HG03457 (cell line): ENCODE measurements at regions not wholly inside any gene's neighbourhood (a gene's known extent, or its start where the extent isn't known, plus 50 kb on each side); places are given as distances from the start of the nearest gene placed in this dataset.

ENCODE experiments used
- ATAC-seq: cut with Tn5 transposase; IDR thresholded peaks from one replicate; pipeline ENCODE4 v1.9.1; 2021; ENCODE audit warnings: moderate number of reproducible peaks; ENCODE audit not compliant: unreplicated experiment

DNA sequence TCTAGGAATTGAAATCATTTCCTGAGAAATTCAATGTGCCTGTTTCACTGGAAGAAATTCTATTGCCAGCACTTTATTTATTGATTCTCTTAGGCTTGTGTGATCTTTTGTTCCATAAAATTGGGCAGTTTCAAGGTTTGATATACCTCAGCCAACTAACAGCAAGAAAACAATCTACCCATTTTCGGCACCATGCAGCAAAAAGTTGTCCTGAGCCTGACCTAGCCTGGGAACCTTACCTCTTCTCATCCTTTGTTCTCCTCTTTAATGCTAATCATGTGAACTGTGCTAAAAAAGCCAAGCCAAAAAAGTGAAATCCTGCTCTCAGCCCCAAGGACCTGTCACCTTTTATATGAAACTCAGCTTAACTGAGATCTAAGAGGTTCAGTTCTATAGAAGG lies 477.3 kb downstream of the SUCLA2 start:
- no peak for ATAC-seq

- no peak for ATAC-seq
Observed at GRCh38 chr13:47521890-47522487, 479.1 kb downstream of the SUCLA2 start.

DNA sequence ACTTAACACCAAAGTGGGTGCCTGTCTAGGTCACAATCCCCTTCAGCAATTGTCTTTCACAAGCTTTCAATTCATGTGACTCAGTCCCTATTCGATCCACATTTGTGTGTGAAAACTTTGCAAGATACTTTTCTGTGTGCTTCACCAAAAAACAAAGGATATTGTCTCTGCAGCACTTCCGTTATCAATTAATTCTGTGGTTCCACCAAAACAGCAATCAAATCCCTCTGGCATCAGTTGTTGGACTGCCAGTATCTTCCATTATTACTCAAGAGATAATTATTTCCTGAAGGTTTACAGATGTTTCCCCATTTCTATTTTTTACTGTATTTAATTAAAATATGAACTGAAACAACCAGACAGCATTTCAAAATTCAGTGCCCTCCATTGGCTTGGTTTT lies 481.4 kb downstream of the SUCLA2 start:
- no peak for ATAC-seq

DNA sequence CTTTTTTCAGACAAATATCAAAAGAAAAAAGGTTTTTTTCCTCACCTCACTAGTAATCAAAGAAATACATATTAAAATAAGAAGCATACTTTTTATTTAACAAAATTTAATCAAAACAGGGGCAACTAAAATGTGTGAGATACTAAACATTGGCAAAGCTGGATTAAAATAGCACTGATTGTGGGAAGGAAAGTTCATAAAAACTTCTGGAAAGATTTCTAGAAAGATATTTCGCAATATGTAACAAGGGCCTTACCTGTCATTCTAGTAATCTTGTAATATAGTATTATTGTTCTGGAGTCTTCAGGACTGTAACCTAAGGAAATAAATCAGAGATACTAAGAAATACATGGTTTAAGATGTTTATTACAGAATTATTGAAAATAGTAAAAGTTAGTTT lies 482.5 kb downstream of the SUCLA2 start:
- no peak for ATAC-seq

- no peak for ATAC-seq
Observed at GRCh38 chr13:47511647-47512046, 489.4 kb downstream of the SUCLA2 start.

GRCh38 chr13:47508527-47509228 lies 492.4 kb downstream of the SUCLA2 start:
- ATAC-seq: no peak

DNA sequence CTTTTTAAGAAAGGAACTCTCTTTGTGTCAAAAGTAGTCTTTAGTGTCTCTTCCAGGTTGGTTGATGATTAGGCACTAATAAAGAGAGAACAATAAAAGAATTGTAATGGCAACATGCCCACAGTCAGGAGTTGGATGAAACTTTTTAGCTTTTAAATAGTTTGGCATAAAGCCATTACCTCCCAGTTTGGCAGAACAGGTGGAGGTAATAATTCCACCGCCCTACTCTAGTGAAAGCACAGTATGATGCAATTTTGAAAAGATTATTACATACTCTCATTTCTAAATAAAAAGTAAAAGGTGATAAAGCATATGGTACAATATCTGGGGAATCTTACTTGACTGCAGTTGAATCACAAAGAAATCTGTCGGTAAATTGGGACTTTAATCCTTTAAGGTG lies 497.6 kb downstream of the SUCLA2 start:
- no peak for ATAC-seq

GRCh38 chr13:47502166-47502565 lies 498.9 kb downstream of the SUCLA2 start:
- no peak for ATAC-seq

DNA sequence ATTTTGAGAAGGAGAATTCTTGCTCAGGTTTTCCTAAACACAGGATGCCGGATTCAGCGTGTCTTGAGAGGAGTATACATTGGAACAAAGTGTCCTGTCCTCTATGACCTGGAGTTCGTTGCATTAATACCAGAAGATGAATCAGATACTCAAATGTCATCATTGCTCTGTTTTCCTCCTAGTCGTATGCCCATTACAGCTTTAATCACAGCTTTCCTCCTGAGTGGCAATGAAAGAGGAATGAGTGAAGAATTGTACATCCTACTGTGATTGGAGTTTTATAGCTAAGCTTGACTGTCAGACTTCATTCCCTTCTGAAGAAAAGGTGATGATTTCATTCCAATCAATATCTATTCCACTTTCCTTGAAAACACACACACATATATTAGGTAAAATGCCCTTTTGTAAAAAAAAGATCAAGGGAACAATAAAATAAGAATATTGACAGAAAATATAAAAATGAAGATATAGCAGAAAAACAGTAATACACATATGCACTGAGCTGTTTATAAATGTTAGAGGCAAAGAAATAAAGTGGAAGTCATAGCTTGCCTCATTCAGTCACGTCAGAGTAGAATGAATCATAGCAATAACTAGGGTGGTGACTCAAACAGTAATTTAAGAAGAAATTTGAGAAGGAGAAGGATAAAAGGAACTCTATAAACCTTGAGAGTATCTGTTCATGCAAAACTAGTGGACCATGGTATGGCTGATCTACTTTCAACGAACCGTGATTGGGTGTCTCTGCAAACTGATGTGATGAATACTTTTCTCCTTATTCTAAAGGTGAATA lies 501.5 kb downstream of the SUCLA2 start:
- no peak for ATAC-seq

DNA sequence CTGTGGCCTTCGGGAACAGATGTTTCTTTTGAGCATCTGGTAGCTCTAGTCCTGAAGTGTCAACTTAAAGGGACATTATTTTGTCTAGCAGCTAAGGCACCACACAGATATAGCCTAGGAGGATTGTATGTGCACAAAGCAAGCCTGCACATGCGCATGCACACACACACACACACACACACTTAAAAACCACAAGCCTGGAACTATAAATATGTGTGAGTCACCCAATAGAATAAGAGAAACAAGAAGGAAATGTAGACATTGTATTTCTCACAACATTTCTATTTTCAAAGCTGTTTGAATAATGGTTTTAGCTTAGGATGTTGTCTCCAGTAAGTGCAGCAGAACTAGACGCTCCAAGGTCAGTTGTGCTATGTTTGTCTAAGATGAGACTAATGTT lies 516.5 kb downstream of the SUCLA2 start:
- no peak for ATAC-seq

DNA sequence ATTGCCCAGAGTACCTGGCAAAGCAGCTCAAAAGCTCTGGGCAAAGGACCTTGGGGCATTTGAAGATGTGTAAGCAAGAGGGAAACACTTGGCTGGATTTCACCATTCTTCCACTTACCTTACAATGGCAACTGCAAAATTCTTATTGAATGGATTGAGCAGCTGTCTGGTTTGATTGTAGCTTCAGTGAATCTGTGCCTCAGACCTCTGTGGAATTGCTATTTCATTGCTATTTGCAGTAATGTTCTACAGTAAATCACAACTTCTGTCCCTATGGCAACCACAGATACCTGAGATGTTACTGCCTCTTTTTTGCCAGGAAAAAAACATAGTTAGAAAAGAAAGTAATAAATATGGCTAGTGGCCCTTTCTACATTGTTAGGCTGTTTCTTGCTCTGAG lies 519.5 kb downstream of the SUCLA2 start:
- ATAC-seq: no peak

DNA sequence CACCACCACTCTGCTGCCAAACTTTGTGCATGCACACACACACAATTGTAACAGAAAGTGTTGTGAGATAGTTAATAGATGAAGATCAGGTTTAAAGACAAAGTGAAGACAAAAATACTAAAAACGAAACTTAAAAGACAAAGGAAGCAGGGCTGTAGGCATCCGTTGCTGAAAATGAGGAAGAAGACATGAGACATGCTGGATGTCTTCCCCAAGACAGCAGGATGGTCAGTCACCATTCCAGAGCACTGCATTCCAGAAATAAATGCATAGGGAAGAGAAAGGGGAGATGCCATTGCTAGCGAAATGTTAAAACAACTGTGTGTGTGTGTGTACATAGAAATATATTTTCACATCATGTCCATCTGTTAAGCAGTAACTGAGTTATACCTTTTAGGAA lies 520.1 kb downstream of the SUCLA2 start:
- ATAC-seq: no peak

GRCh38 chr13:47480121-47480520 lies 521.0 kb downstream of the SUCLA2 start:
- no peak for ATAC-seq

DNA sequence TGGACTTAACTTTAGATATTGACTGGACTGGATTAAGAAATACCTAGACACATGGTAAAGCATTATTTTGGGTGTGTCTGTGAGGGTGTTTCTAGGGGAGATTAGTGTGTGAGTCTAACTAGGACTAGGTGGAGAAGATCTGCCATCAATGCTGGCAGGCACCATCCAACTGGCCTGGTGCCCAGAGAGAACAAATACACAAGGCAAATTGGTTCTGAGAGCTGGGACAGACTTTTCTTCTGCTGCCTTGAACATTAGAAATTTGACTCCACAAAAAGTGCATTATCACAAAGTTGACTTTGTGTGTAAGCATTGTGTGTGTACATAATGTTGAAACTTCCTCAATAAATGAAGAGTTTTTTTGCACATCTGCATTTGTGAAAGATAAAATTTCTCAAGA lies 522.1 kb downstream of the SUCLA2 start:
- no peak for ATAC-seq

- ATAC-seq: no peak
Observed at GRCh38 chr13:47475441-47475948, 525.6 kb downstream of the SUCLA2 start.

DNA sequence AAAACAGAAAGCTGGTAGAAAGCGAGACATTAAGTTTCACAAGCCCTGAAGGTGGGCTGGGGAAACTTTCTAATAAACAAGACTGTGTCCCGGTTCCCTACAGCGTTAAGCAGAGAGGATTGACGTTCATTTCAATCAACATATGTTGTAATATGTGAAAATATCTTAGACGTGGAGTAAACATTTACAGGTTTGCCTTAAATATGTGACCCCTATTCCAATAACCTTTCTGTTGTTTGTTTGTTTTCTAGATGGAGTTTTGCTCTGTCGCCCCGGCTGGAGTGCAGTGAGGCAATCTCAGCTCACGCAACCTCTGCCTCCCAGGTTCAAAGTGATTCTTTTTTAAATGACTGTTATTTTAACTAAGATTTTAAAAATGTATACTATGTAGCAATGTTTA lies 526.2 kb downstream of the SUCLA2 start:
- no peak for ATAC-seq

DNA sequence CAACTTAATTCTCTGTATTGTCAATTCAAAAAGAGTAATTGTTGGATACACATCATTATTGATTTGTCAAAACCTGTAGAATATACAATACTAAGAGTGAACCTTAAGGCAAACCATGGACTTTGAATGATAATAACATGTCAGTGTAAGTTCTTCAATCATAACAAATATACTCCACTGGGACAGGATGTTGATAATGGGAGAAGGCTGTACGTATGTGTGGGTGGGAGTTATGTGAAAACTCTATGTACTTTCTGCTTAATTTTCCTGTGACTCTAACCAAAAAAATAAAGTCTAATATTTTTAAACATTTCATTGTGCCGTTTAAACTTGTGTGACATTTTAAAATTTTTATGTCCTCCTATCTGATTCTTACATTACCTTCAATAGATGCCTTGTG lies 526.7 kb downstream of the SUCLA2 start:
- ATAC-seq: no peak

DNA sequence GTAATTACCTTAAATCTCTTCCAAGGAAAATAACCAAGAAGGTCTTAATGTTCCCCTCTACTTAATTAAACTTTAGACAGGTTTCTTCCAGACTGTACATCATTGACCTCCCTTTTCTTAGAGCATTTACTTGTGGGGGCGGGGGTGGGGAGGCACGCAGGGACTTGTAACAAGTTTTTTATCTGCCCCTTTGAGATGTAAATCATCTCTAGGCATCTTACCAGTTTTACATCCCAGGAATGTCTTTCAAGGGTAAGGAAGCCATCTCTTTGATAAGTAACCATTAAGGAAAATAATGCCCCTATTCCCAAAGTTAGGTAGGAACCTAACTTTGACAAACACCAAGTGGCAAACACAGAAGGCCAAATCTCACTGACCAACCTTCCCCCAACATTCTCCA lies 528.6 kb downstream of the SUCLA2 start:
- no peak for ATAC-seq

- no peak for ATAC-seq
Observed at GRCh38 chr13:47463726-47464125, 537.3 kb downstream of the SUCLA2 start.

GRCh38 chr13:47463002-47463401 lies 538.1 kb downstream of the SUCLA2 start:
- no peak for ATAC-seq

DNA sequence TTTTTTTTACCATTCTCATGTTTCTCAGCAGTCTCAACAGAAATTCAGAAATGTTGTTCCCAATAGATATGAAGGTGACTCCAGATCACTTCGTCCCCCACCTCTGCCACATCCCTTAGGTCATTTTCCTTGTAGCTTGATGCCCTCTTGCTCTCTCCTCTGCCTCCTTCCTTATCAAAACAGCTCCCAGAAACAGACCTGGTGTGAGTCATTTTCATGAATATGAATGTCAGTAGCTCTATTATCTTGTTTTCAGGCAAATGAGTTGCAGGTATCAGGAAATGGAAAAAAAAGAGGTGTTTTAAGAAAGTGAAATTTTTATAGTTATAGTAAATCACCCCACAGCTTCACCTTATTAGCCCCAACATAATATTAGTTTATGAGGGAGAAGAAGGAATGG lies 539.3 kb downstream of the SUCLA2 start:
- ATAC-seq: no peak

GRCh38 chr13:47459512-47459911 lies 541.6 kb downstream of the SUCLA2 start:
- ATAC-seq: no peak
